GM21381 (cell line): ENCODE measurements at regions not wholly inside any gene's neighbourhood (a gene's known extent, or its start where the extent isn't known, plus 50 kb on each side); places are given as distances from the start of the nearest gene placed in this dataset.
"Not testable (repeated sequence)": the region's sequence is repeated elsewhere in the genome, so short reads cannot be mapped to it uniquely, and the experiment has no call there.

Source experiments
- ATAC-seq: cut with Tn5 transposase; IDR thresholded peaks from one replicate; pipeline ENCODE4 v1.9.1; 2021; ENCODE audit warnings: mild to moderate bottlenecking, moderate library complexity; ENCODE audit not compliant: unreplicated experiment

- ATAC-seq = no peak
These were observed 531.3 kb downstream of the RFC3 start for GRCh38 chr13:34349091-34349722.

- no peak for ATAC-seq
These were observed 532.7 kb downstream of the RFC3 start for GRCh38 chr13:34350671-34351070.

GRCh38 chr13:34351134-34351533, 533.2 kb downstream of the RFC3 start:
- ATAC-seq = no peak

- ATAC-seq = no peak
These were observed 535.0 kb downstream of the RFC3 start for GRCh38 chr13:34352958-34353357.

- ATAC-seq = no peak
These were observed 538.9 kb downstream of the RFC3 start for GRCh38 chr13:34356686-34357434.

- ATAC-seq = no peak
These were observed 539.7 kb downstream of the RFC3 start for GRCh38 chr13:34357435-34358232.

GRCh38 chr13:34358811-34359513, 541.0 kb downstream of the RFC3 start:
- ATAC-seq = no peak

GRCh38 chr13:34360702-34361101, 542.8 kb downstream of the RFC3 start:
- no peak for ATAC-seq

- ATAC-seq = no peak
These were observed 543.6 kb downstream of the RFC3 start for GRCh38 chr13:34361560-34361959.

- no peak for ATAC-seq
These were observed 545.3 kb downstream of the RFC3 start for GRCh38 chr13:34363266-34363665.

- no peak for ATAC-seq
These were observed 546.7 kb downstream of the RFC3 start for GRCh38 chr13:34364633-34365032.

GRCh38 chr13:34369931-34370330, 552.0 kb downstream of the RFC3 start:
- ATAC-seq = no peak

- no peak for ATAC-seq
These were observed 553.2 kb downstream of the RFC3 start for GRCh38 chr13:34371108-34371507.

- no peak for ATAC-seq
These were observed 553.9 kb downstream of the RFC3 start for GRCh38 chr13:34371645-34372395.

- no peak for ATAC-seq
These were observed 554.6 kb downstream of the RFC3 start for GRCh38 chr13:34372581-34372980.

GRCh38 chr13:34376483-34376882, 558.5 kb downstream of the RFC3 start:
- no peak for ATAC-seq

- no peak for ATAC-seq
These were observed 560.8 kb upstream of the NBEA start for GRCh38 chr13:34381228-34381627.

- ATAC-seq = no peak
These were observed 558.3 kb upstream of the NBEA start for GRCh38 chr13:34383728-34384127.

- not testable (repeated sequence) for ATAC-seq
These were observed 555.8 kb upstream of the NBEA start for GRCh38 chr13:34386229-34386628.

- ATAC-seq = no peak
These were observed 551.0 kb upstream of the NBEA start for GRCh38 chr13:34391076-34391475.
